DMS153 (cell line): ENCODE measurements at regions not wholly inside any gene's neighbourhood (a gene's known extent, or its start where the extent isn't known, plus 50 kb on each side); places are given as distances from the start of the nearest gene placed in this dataset.

Source experiments
- DNase-seq: peaks from one replicate; lab custom pipeline; 2025; lab: John Stamatoyannopoulos, UW

- DNase-seq: no peak
Observed at GRCh38 chr10:128375171-128375570, 248.9 kb upstream of the MKI67 start.

- DNase-seq: peak; percentile 11
Observed at GRCh38 chr10:128377364-128377987, 251.3 kb upstream of the MKI67 start.

GRCh38 chr10:128377988-128378387 lies 251.8 kb upstream of the MKI67 start:
- DNase-seq: no peak

GRCh38 chr10:128380946-128381345 lies 254.7 kb upstream of the MKI67 start:
- no peak for DNase-seq

GRCh38 chr10:128382225-128382624 lies 256.0 kb upstream of the MKI67 start:
- no peak for DNase-seq

GRCh38 chr10:128384831-128385230 lies 258.6 kb upstream of the MKI67 start:
- DNase-seq: no peak

GRCh38 chr10:128386231-128386630 lies 260.0 kb upstream of the MKI67 start:
- no peak for DNase-seq

- DNase-seq: no peak
Observed at GRCh38 chr10:128386816-128387604, 260.8 kb upstream of the MKI67 start.

GRCh38 chr10:128390596-128390995 lies 264.4 kb upstream of the MKI67 start:
- DNase-seq: no peak

- DNase-seq: no peak
Observed at GRCh38 chr10:128393546-128393945, 267.3 kb upstream of the MKI67 start.

- DNase-seq: no peak
Observed at GRCh38 chr10:128398118-128398517, 271.9 kb upstream of the MKI67 start.

GRCh38 chr10:128398999-128399398 lies 272.8 kb upstream of the MKI67 start:
- no peak for DNase-seq

- peak; percentile 86 for DNase-seq
Observed at GRCh38 chr10:128400564-128400963, 274.3 kb upstream of the MKI67 start.

GRCh38 chr10:128405450-128405849 lies 279.2 kb upstream of the MKI67 start:
- DNase-seq: no peak

GRCh38 chr10:128411643-128412042 lies 285.4 kb upstream of the MKI67 start:
- no peak for DNase-seq

GRCh38 chr10:128414568-128414967 lies 288.3 kb upstream of the MKI67 start:
- DNase-seq: no peak

- no peak for DNase-seq
Observed at GRCh38 chr10:128416231-128416630, 290.0 kb upstream of the MKI67 start.

GRCh38 chr10:128417826-128418225 lies 291.6 kb upstream of the MKI67 start:
- DNase-seq: no peak

- DNase-seq: no peak
Observed at GRCh38 chr10:128418819-128419218, 292.6 kb upstream of the MKI67 start.

GRCh38 chr10:128419466-128420019 lies 293.3 kb upstream of the MKI67 start:
- DNase-seq: no peak

- no peak for DNase-seq
Observed at GRCh38 chr10:128420623-128421022, 294.4 kb upstream of the MKI67 start.

GRCh38 chr10:128421371-128422160 lies 295.3 kb upstream of the MKI67 start:
- DNase-seq: no peak

- DNase-seq: no peak
Observed at GRCh38 chr10:128422190-128422589, 296.0 kb upstream of the MKI67 start.
